Type B pancreatic cell (in vitro differentiated cells): ENCODE measurements at regions not wholly inside any gene's neighbourhood (a gene's known extent, or its start where the extent isn't known, plus 50 kb on each side); places are given as distances from the start of the nearest gene placed in this dataset.

Experiments used
- DNase-seq: peaks from one replicate; pipeline ENCODE4 v3.0.0; 2021; ENCODE audit warnings: mixed read lengths; ENCODE audit not compliant: unreplicated experiment; ENCODE audit errors: extremely low spot score
- H3K27ac Mint-ChIP-seq: 2 replicates; pipeline ENCODE4 v1.8.0; 2021; ENCODE audit warnings: mild to moderate bottlenecking, mixed read lengths
- H3K27me3 Mint-ChIP-seq: 2 replicates; pipeline ENCODE4 v1.8.0; 2021; ENCODE audit warnings: mixed read lengths
- H3K36me3 Mint-ChIP-seq: 2 replicates; pipeline ENCODE4 v1.8.0; 2021; ENCODE audit warnings: mixed read lengths
- H3K4me1 Mint-ChIP-seq: one replicate; pipeline ENCODE4 v1.8.0; 2021; ENCODE audit warnings: mixed read lengths; ENCODE audit not compliant: unreplicated experiment
- H3K4me3 Mint-ChIP-seq: 2 replicates; pipeline ENCODE4 v1.8.0; 2021; ENCODE audit warnings: mild to moderate bottlenecking, mixed read lengths
- H3K9me3 Mint-ChIP-seq: 2 replicates; pipeline ENCODE4 v1.8.0; 2021; ENCODE audit warnings: mixed read lengths
- TF ChIP-seq, protein P1 (sequence below): fragments of 200-600 bp; sonication (generic); conservative IDR thresholded peaks from 2 replicates; pipeline ENCODE4 v1.5.0; 2021; ENCODE audit warnings: antibody characterized with exemption, mild to moderate bottlenecking

DNA sequence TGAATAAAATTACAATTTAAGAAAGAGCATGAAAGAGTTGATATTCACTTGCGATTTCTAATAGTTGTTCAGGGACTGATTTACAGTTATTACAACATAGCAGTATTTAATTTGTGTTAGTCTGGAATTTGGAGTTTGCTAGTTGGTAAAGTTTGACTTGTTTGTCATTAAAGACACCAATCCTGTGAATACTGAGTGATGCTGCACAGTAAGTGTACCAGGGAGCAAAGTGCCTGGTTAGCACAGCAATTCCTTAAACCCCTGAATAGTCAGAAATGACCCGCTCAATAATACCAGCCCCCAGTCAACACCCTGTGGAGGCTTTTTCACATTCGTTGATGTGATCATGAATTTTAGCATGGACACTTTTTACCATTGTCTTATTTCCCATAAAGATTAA is 122.2 kb upstream of the GC start:
- peaks cover 3% of the 10 kb centered on the region for H3K9me3 Mint-ChIP-seq
- no peak overlapping the region for H3K4me3 Mint-ChIP-seq
- H3K4me1 Mint-ChIP-seq, result no peaks in the 10 kb centered on the region
- DNase-seq, result no peak
- H3K36me3 Mint-ChIP-seq, result no peaks in the 10 kb centered on the region
- TF ChIP-seq, protein P1, sequence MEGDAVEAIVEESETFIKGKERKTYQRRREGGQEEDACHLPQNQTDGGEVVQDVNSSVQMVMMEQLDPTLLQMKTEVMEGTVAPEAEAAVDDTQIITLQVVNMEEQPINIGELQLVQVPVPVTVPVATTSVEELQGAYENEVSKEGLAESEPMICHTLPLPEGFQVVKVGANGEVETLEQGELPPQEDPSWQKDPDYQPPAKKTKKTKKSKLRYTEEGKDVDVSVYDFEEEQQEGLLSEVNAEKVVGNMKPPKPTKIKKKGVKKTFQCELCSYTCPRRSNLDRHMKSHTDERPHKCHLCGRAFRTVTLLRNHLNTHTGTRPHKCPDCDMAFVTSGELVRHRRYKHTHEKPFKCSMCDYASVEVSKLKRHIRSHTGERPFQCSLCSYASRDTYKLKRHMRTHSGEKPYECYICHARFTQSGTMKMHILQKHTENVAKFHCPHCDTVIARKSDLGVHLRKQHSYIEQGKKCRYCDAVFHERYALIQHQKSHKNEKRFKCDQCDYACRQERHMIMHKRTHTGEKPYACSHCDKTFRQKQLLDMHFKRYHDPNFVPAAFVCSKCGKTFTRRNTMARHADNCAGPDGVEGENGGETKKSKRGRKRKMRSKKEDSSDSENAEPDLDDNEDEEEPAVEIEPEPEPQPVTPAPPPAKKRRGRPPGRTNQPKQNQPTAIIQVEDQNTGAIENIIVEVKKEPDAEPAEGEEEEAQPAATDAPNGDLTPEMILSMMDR, result no peak
- no peaks in the 10 kb centered on the region for H3K27me3 Mint-ChIP-seq
- H3K27ac Mint-ChIP-seq, result no peak overlapping the region

GRCh38 chr4:71907071-71907470 is 123.2 kb upstream of the GC start:
- TF ChIP-seq, protein P1, result no peak
- H3K9me3 Mint-ChIP-seq, result peaks cover 3% of the 10 kb centered on the region

DNA sequence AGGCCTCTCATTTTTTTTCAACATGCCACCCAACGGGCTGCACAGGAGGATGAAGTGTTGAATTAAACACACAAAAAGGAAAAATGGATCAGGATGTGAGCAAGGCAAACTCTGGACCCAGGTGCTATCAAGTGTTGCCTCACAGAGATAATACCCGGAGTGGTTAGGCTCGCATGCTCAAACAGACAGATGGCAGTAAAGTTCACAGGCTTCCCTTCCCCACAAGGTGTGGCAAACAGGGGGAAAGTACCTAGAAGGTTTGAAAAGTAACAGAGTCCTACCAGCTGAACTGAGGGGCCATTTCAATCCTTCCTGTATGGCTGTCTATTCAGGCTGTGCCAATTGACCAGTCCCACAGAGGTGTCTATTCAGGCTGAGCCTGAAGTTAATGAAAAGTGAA is 123.9 kb upstream of the GC start:
- Mint-ChIP-seq H3K4me1 (no peaks in the 10 kb centered on the region), H3K27ac (no peak overlapping the region), H3K27me3 (no peaks in the 10 kb centered on the region), H3K4me3 (no peak overlapping the region), H3K9me3 (peaks cover 3% of the 10 kb centered on the region), H3K36me3 (no peaks in the 10 kb centered on the region)
- TF ChIP-seq, protein P1, result no peak
- no peak for DNase-seq

More at GRCh38 chr4:71907071-71907470, 123.2 kb upstream of the GC start:
- H3K27ac Mint-ChIP-seq, result no peak overlapping the region
- H3K4me3 Mint-ChIP-seq, result no peak overlapping the region
- no peaks in the 10 kb centered on the region for H3K27me3 Mint-ChIP-seq
- H3K4me1 Mint-ChIP-seq, result no peaks in the 10 kb centered on the region
- no peaks in the 10 kb centered on the region for H3K36me3 Mint-ChIP-seq
- DNase-seq, result no peak

- no peaks in the 10 kb centered on the region for H3K9me3 Mint-ChIP-seq
- H3K4me3 Mint-ChIP-seq, result no peak overlapping the region
- no peaks in the 10 kb centered on the region for H3K36me3 Mint-ChIP-seq
- TF ChIP-seq, protein P1, result no peak
- no peaks in the 10 kb centered on the region for H3K4me1 Mint-ChIP-seq
- no peak for DNase-seq
- H3K27ac Mint-ChIP-seq, result no peak overlapping the region
- no peaks in the 10 kb centered on the region for H3K27me3 Mint-ChIP-seq
These were observed 118.5 kb upstream of the NPFFR2 start for GRCh38 chr4:71913275-71913674.

DNA sequence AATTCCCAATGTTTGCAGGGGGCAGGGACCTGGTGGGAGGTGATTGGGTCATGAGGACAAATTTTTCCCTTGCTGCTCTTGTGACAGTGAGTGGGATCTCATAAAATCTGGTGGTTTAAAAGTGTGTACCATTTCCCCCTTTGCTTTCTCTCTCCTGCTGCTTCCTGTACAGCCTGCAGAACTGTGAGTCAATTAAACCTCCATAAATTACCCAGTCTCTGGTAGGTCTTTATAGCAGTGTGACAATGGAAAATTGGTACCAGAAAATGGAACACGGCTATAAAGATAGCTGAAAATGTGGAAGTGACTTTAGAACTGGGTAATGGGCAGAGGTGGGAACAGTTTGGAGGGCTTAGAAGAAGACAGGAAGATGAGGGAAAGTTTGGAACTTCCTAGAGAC is 108.7 kb upstream of the NPFFR2 start:
- Mint-ChIP-seq H3K4me3 (no peak overlapping the region), H3K27me3 (no peaks in the 10 kb centered on the region), H3K36me3 (no peaks in the 10 kb centered on the region), H3K4me1 (no peaks in the 10 kb centered on the region), H3K9me3 (no peaks in the 10 kb centered on the region), H3K27ac (no peak overlapping the region)
- TF ChIP-seq, protein P1, result no peak
- no peak for DNase-seq

- Mint-ChIP-seq H3K36me3 (no peaks in the 10 kb centered on the region), H3K27ac (no peak overlapping the region), H3K9me3 (no peaks in the 10 kb centered on the region), H3K27me3 (no peaks in the 10 kb centered on the region), H3K4me1 (peaks cover 5% of the 10 kb centered on the region), H3K4me3 (no peak overlapping the region)
- no peak for DNase-seq
- TF ChIP-seq, protein P1, result no peak
These were observed 101.3 kb upstream of the NPFFR2 start for GRCh38 chr4:71930459-71930858.
